ENCODE measurements at regions not wholly inside any gene's neighbourhood (a gene's known extent, or its start where the extent isn't known, plus 50 kb on each side); places are given as distances from the start of the nearest gene placed in this dataset.

DNA sequence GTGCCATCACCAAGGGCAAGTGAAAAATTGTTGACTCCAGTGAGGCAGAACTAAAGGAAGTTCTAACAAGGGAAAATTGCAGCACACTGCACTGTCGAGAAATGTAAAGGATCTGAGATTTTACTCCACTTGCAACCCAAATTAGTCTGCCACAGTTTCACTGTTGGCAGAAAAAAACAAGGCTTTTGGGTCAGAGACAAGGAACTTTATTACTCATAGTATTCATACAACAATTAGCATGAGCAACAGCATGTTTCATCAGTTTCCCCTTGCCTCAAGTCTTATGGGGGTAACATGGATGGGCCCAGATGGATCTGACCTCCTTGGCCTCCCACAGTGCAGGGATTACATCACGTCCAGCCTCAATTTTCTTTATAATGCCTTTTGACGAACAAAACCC is 125.3 kb downstream of the LTN1 start:
- no peaks in the 10 kb centered on the region for H3K79me2 ChIP-seq (ENCODE audit: control insufficient read depth, insufficient read depth, low read length)
- DNase-seq: no peak
- no peaks in the 10 kb centered on the region for H3K27me3 Mint-ChIP-seq
- peaks cover 0 to 9% of the 10 kb centered on the region in 2 experiments for H3K36me3 ChIP-seq (replicated peaks in 1 of 2; ENCODE audit: control extremely low read depth in 1 of 2, control insufficient read depth in 1 of 2, extremely low read depth in 1 of 2, insufficient read depth in 2 of 2, low read length in 1 of 2)
- H3K9me3 ChIP-seq (ENCODE audit: control extremely low read depth in 1 of 3, control insufficient read depth in 2 of 3, insufficient read depth in 1 of 3, low read length in 2 of 3): no peaks in the 10 kb centered on the region
- H3K9me3 Mint-ChIP-seq (ENCODE audit: insufficient read depth): no peaks in the 10 kb centered on the region
- no peak overlapping the region for H3K4me3 Mint-ChIP-seq
- H3K4me2 ChIP-seq (replicated peaks; ENCODE audit: low read depth, low read length, poor library complexity, severe bottlenecking): no peak overlapping the region
- no peaks in the 10 kb centered on the region for H4K20me1 ChIP-seq (ENCODE audit: control insufficient read depth, insufficient read depth, low read length, poor library complexity, severe bottlenecking)
- WGBS (ENCODE audit: insufficient coverage): no CpG with 5 or more reads among the region's 3 CpGs
- H3K27ac Mint-ChIP-seq: no peak overlapping the region
- intact Hi-C loops (cut with micrococcal nuclease): no loop called here
- no peak overlapping the region for H2AFZ ChIP-seq (ENCODE audit: insufficient read depth, low read depth, low read length, poor library complexity, severe bottlenecking)
- H3K4me1 Mint-ChIP-seq: no peaks in the 10 kb centered on the region
- POLR2A ChIA-PET: no interaction called here
- no peaks in the 10 kb centered on the region for H3K4me1 ChIP-seq (ENCODE audit: control insufficient read depth in 2 of 2, insufficient read depth in 2 of 2, low read length in 2 of 2)
- ATAC-seq (ENCODE audit: low read depth): no peak
- no peaks in the 10 kb centered on the region for H3K27me3 ChIP-seq (replicated peaks in 1 of 4; ENCODE audit: control extremely low read depth in 1 of 4, control insufficient read depth in 3 of 4, insufficient read depth in 4 of 4, low read length in 3 of 4)
- no peak overlapping the region for H3K4me3 ChIP-seq (ENCODE audit: control extremely low read depth in 1 of 5, extremely low read depth in 1 of 5, insufficient read depth in 1 of 5, low read depth in 2 of 5, low read length in 4 of 5)
- no peak overlapping the region for H3K27ac ChIP-seq (ENCODE audit: low read length in 2 of 2)
- TF ChIP-seq EZH2 (IDR thresholded peaks at IDR 0.05; ENCODE audit: borderline replicate concordance, insufficient read depth, low read depth, low read length, poor library complexity, severe bottlenecking): no peak
- TF ChIP-seq, protein P1, sequence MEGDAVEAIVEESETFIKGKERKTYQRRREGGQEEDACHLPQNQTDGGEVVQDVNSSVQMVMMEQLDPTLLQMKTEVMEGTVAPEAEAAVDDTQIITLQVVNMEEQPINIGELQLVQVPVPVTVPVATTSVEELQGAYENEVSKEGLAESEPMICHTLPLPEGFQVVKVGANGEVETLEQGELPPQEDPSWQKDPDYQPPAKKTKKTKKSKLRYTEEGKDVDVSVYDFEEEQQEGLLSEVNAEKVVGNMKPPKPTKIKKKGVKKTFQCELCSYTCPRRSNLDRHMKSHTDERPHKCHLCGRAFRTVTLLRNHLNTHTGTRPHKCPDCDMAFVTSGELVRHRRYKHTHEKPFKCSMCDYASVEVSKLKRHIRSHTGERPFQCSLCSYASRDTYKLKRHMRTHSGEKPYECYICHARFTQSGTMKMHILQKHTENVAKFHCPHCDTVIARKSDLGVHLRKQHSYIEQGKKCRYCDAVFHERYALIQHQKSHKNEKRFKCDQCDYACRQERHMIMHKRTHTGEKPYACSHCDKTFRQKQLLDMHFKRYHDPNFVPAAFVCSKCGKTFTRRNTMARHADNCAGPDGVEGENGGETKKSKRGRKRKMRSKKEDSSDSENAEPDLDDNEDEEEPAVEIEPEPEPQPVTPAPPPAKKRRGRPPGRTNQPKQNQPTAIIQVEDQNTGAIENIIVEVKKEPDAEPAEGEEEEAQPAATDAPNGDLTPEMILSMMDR (IDR thresholded peaks at IDR 0.05): no peak
- CTCF ChIA-PET: no interaction called here
- no peak overlapping the region for H3K9ac ChIP-seq (ENCODE audit: low read length)

DNA sequence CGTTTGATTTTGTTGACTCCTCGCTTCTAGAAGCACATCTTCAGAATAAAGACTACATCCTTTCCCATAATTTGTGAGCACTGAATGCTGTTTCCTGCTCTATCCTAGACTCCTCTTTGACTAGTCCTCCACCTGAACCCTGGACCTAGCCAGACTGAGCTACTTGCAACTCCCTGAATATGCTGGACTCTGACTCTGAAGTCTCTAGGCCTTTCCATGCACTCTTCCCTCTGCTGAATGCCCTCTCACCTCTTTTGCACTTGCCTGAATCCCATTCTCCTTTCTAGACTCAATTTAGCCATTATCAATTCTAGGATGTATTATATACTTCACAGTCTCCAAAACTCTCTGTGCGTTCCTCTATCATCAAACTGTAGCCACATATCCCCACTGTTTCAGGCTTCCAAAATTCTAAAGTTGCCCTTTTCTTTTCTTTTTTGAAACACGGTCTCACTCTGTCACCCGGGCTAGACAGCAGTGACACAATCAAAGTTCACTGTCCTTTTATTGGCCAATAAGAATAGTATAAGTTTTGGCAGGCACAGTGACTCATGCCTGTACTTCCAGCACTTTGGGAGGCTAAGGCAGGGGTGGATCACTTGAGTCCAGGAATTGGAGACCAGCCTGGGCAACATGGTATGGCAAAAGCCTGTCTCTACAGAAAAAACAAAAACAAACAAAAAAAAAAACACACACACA is 127.0 kb downstream of the LTN1 start:
- H3K27ac Mint-ChIP-seq: no peak overlapping the region
- WGBS (ENCODE audit: insufficient coverage): 100% methylated on average over 3 of the region's 5 CpGs
- POLR2A ChIA-PET: no interaction called here

More for the DNA sequence above, 127.0 kb downstream of the LTN1 start:
- DNase-seq (no peak), ATAC-seq (ENCODE audit: low read depth) (no peak)
- Histone ChIP-seq H3K4me1 (ENCODE audit: control insufficient read depth in 2 of 2, insufficient read depth in 2 of 2, low read length in 2 of 2) (no peaks in the 10 kb centered on the region), H3K4me3 (ENCODE audit: control extremely low read depth in 1 of 5, extremely low read depth in 1 of 5, insufficient read depth in 1 of 5, low read depth in 2 of 5, low read length in 4 of 5) (no peak overlapping the region), H3K9me3 (ENCODE audit: control extremely low read depth in 1 of 3, control insufficient read depth in 2 of 3, insufficient read depth in 1 of 3, low read length in 2 of 3) (no peaks in the 10 kb centered on the region), H3K79me2 (ENCODE audit: control insufficient read depth, insufficient read depth, low read length) (no peaks in the 10 kb centered on the region), H3K27ac (ENCODE audit: low read length in 2 of 2) (no peak overlapping the region), H4K20me1 (ENCODE audit: control insufficient read depth, insufficient read depth, low read length, poor library complexity, severe bottlenecking) (no peaks in the 10 kb centered on the region), H3K36me3 (replicated peaks in 1 of 2; ENCODE audit: control extremely low read depth in 1 of 2, control insufficient read depth in 1 of 2, extremely low read depth in 1 of 2, insufficient read depth in 2 of 2, low read length in 1 of 2) (no peaks in the 10 kb centered on the region), H3K4me2 (replicated peaks; ENCODE audit: low read depth, low read length, poor library complexity, severe bottlenecking) (no peak overlapping the region), H3K27me3 (replicated peaks in 1 of 4; ENCODE audit: control extremely low read depth in 1 of 4, control insufficient read depth in 3 of 4, insufficient read depth in 4 of 4, low read length in 3 of 4) (no peaks in the 10 kb centered on the region), H2AFZ (ENCODE audit: insufficient read depth, low read depth, low read length, poor library complexity, severe bottlenecking) (no peak overlapping the region), H3K9ac (ENCODE audit: low read length) (no peak overlapping the region)
- Mint-ChIP-seq H3K4me3 (no peak overlapping the region), H3K9me3 (ENCODE audit: insufficient read depth) (no peaks in the 10 kb centered on the region), H3K4me1 (no peaks in the 10 kb centered on the region), H3K27me3 (no peaks in the 10 kb centered on the region)
- CTCF ChIA-PET: no interaction called here
- TF ChIP-seq, protein P1 (IDR thresholded peaks at IDR 0.05): no peak
- TF ChIP-seq EZH2 (IDR thresholded peaks at IDR 0.05; ENCODE audit: borderline replicate concordance, insufficient read depth, low read depth, low read length, poor library complexity, severe bottlenecking): no peak
- intact Hi-C loops (cut with micrococcal nuclease): no loop called here
